Astrocyte (in vitro differentiated cells and primary cell): ENCODE measurements at regions not wholly inside any gene's neighbourhood (a gene's known extent, or its start where the extent isn't known, plus 50 kb on each side); places are given as distances from the start of the nearest gene placed in this dataset.

Experiments used
- DNase-seq: peaks from one replicate; pipeline ENCODE4 v3.0.0-alpha.2; 2010; ENCODE audit warnings: low read depth
- FAIRE-seq: peaks from 2 replicates; lab custom pipeline; 2011; peaks lifted over from hg19 to GRCh38; lab: Jason Lieb, UNC
- H2AFZ ChIP-seq: 2 replicates; pipeline ENCODE4 v1.6.0; 2012; ENCODE audit warnings: low read depth, low read length, inconsistent platforms
- H3K27ac ChIP-seq: 2 replicates; pipeline ENCODE4 v1.5.1; 2011; ENCODE audit warnings: low read depth, low read length, inconsistent platforms
- H3K27me3 ChIP-seq: 2 replicates; pipeline ENCODE4 v1.6.0; 2011; ENCODE audit warnings: low read length, inconsistent platforms; ENCODE audit not compliant: insufficient read depth
- H3K36me3 ChIP-seq: 2 replicates; pipeline ENCODE4 v1.5.1; 2011; ENCODE audit warnings: low read length, inconsistent platforms; ENCODE audit not compliant: insufficient read depth
- H3K4me1 ChIP-seq: 2 replicates; pipeline ENCODE4 v1.5.1; 2011; ENCODE audit warnings: low read length, inconsistent platforms; ENCODE audit not compliant: insufficient read depth
- H3K4me2 ChIP-seq: 2 replicates; pipeline ENCODE4 v1.6.0; 2012; ENCODE audit warnings: low read length, inconsistent platforms
- H3K4me3 ChIP-seq: 2 replicates; pipeline ENCODE4 v1.5.1; 2011; ENCODE audit warnings: low read depth, mild to moderate bottlenecking, low read length, inconsistent platforms; ENCODE audit not compliant: insufficient read depth
- H3K79me2 ChIP-seq: 2 replicates; pipeline ENCODE4 v1.6.0; 2012; ENCODE audit warnings: mild to moderate bottlenecking, low read length, inconsistent platforms; ENCODE audit not compliant: insufficient read depth
- H3K9ac ChIP-seq: 2 replicates; pipeline ENCODE4 v1.6.0; 2012; ENCODE audit warnings: mild to moderate bottlenecking, low read length, inconsistent platforms
- H3K9me3 ChIP-seq: 2 replicates; pipeline ENCODE4 v1.5.1; 2012; ENCODE audit warnings: low read depth, mild to moderate bottlenecking, low read length, inconsistent platforms; ENCODE audit not compliant: insufficient read depth
- H4K20me1 ChIP-seq: 2 replicates; pipeline ENCODE4 v1.6.0; 2012; ENCODE audit warnings: low read length, inconsistent platforms; ENCODE audit not compliant: insufficient read depth
- H3K27ac Mint-ChIP-seq: one replicate; pipeline ENCODE4 v1.8.0; 2021; ENCODE audit warnings: mild to moderate bottlenecking, mixed read lengths; ENCODE audit not compliant: unreplicated experiment
- H3K27me3 Mint-ChIP-seq: one replicate; pipeline ENCODE4 v1.8.0; 2021; ENCODE audit warnings: low read depth, mixed read lengths; ENCODE audit not compliant: unreplicated experiment
- H3K36me3 Mint-ChIP-seq: one replicate; pipeline ENCODE4 v1.8.0; 2021; ENCODE audit warnings: low read depth, mixed read lengths; ENCODE audit not compliant: unreplicated experiment
- H3K4me1 Mint-ChIP-seq: one replicate; pipeline ENCODE4 v1.8.0; 2021; ENCODE audit warnings: low read depth, mixed read lengths; ENCODE audit not compliant: unreplicated experiment
- H3K4me3 Mint-ChIP-seq: one replicate; pipeline ENCODE4 v1.8.0; 2021; ENCODE audit warnings: mild to moderate bottlenecking, moderate library complexity, mixed read lengths; ENCODE audit not compliant: unreplicated experiment
- H3K9me3 Mint-ChIP-seq: one replicate; pipeline ENCODE4 v1.8.0; 2021; ENCODE audit warnings: mild to moderate bottlenecking, mixed read lengths; ENCODE audit not compliant: unreplicated experiment
- EZH2 ChIP-seq: IDR thresholded peaks from 2 replicates; pipeline ENCODE4 v1.6.1; 2012; ENCODE audit warnings: mild to moderate bottlenecking, low read length, inconsistent platforms; ENCODE audit not compliant: insufficient read depth
- TF ChIP-seq, protein P1 (sequence below): IDR thresholded peaks from 2 replicates; pipeline ENCODE4 v1.5.1; 2011; ENCODE audit warnings: low read depth, mild to moderate bottlenecking, inconsistent platforms, low read length, moderate library complexity; ENCODE audit not compliant: insufficient read depth

DNA sequence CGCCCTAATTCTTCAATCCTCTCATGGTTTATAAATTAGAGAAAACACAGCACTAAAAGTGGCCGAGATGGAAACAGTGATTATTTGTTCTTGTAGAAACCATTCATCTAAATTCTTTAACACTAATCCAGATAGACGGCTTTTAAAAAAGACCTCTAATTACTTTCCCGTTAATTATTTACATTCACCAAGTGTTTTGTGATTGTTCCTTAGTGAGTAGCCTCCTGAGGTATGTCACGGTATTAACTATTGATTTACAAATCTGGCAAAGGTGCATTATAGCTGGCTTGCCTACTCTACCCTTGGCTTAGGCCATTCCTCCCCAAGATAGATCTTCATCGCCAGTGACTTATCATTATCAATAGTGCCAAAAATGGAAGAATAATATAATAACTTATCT lies 436.4 kb upstream of the ST6GAL2 start:
- Histone ChIP-seq H3K9me3 (peaks cover 2% of the 10 kb centered on the region), H3K36me3 (no peaks in the 10 kb centered on the region), H3K27ac (no peak overlapping the region), H4K20me1 (no peaks in the 10 kb centered on the region), H3K9ac (no peak overlapping the region), H3K4me2 (no peak overlapping the region), H3K27me3 (no peaks in the 10 kb centered on the region), H3K4me3 (no peak overlapping the region), H2AFZ (no peak overlapping the region), H3K4me1 (peaks cover 11% of the 10 kb centered on the region), H3K79me2 (no peaks in the 10 kb centered on the region)
- H3K36me3 Mint-ChIP-seq, result no peaks in the 10 kb centered on the region
- no peak for DNase-seq
- no peak overlapping the region for H3K4me3 Mint-ChIP-seq
- H3K27ac Mint-ChIP-seq, result no peak overlapping the region
- H3K9me3 Mint-ChIP-seq, result peaks cover 6% of the 10 kb centered on the region
- peaks cover 3% of the 10 kb centered on the region for H3K27me3 Mint-ChIP-seq
- FAIRE-seq, result no peak
- H3K4me1 Mint-ChIP-seq, result peaks cover 16% of the 10 kb centered on the region
- TF ChIP-seq, protein P1, sequence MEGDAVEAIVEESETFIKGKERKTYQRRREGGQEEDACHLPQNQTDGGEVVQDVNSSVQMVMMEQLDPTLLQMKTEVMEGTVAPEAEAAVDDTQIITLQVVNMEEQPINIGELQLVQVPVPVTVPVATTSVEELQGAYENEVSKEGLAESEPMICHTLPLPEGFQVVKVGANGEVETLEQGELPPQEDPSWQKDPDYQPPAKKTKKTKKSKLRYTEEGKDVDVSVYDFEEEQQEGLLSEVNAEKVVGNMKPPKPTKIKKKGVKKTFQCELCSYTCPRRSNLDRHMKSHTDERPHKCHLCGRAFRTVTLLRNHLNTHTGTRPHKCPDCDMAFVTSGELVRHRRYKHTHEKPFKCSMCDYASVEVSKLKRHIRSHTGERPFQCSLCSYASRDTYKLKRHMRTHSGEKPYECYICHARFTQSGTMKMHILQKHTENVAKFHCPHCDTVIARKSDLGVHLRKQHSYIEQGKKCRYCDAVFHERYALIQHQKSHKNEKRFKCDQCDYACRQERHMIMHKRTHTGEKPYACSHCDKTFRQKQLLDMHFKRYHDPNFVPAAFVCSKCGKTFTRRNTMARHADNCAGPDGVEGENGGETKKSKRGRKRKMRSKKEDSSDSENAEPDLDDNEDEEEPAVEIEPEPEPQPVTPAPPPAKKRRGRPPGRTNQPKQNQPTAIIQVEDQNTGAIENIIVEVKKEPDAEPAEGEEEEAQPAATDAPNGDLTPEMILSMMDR, result no peak
- no peak for TF ChIP-seq EZH2

DNA sequence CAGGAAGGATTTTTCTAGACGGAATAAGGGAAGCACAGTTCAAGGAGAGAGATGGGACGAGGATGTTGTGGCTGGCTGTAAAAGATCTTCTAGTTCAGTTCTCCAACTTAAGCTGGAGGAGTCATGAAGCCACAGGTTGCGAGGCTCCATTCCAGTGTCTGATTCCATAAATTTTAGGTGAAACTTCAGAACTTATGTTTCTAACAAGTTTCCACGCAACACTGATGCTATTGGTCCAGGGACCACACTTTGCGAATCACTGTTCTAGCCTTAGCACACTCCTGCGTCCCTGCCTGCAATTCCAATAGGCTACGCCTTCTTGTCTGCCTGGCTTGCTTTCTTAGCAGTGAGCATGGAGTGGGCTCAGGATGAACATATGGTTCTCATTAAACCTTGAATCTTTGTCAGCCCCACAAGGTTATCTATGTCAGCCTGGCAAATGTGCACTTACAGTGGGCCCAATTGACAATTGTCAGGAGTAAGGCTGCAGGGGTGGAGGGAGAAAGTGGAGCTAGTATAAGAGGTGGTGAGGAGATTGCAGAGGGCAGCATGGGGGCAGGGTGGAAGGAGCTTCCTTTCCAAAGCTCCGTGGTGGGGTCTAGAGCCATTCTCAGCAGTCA lies 438.1 kb upstream of the ST6GAL2 start:
- Histone ChIP-seq H2AFZ (no peak overlapping the region), H3K4me3 (no peak overlapping the region), H3K27ac (no peak overlapping the region), H3K27me3 (no peaks in the 10 kb centered on the region), H3K9ac (no peak overlapping the region), H3K9me3 (peaks cover 2% of the 10 kb centered on the region), H4K20me1 (no peaks in the 10 kb centered on the region), H3K4me2 (no peak overlapping the region), H3K36me3 (no peaks in the 10 kb centered on the region), H3K4me1 (peaks cover 11% of the 10 kb centered on the region), H3K79me2 (no peaks in the 10 kb centered on the region)
- Mint-ChIP-seq H3K36me3 (no peaks in the 10 kb centered on the region), H3K4me3 (no peak overlapping the region), H3K9me3 (peaks cover 6% of the 10 kb centered on the region), H3K27me3 (no peaks in the 10 kb centered on the region), H3K4me1 (peaks cover 16% of the 10 kb centered on the region), H3K27ac (no peak overlapping the region)
- no peak for TF ChIP-seq EZH2
- TF ChIP-seq, protein P1, result no peak
- no peak for DNase-seq
- FAIRE-seq, result no peak

DNA sequence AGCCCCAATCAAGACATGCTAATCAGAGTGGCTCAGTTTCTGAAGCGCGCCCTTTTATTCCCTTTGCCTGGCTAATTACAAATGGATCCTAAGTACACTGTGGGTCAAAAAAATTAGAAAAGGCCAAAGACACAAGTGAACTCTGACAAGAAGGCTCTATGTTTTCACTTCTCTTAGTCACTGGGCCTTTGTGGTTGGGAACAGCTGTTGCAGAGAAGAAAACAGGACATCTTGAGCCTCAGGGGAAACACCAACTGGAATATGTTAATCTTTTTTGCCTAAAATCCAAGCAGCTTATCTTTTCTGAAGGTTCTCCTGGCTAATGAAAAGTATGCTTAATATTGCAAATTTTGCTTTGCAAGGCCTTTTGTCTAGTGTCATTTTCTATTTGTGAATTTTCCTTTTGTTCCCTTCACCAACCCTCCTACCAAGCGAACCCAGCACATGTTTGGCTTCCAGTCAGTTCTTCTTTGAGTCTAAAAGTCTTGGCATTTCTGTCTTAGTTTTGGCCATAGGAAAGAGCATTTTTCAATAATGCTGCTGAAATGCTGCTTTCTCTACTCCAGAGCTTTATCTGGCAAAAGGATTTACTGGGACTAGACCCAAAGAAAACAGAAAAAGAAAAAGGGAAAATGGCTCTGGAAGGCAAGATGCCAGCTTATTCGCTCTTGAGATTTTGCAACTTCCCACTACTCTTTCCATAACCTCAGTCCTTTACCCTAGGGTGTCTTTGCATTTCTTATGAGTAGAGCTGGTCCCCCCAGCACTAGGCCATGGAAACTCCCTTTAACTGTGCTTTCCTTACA lies 440.2 kb upstream of the ST6GAL2 start:
- Histone ChIP-seq H3K27ac (no peak overlapping the region), H3K9ac (no peak overlapping the region), H2AFZ (no peak overlapping the region), H3K9me3 (peaks cover 2% of the 10 kb centered on the region), H3K4me2 (peak overlapping the region; percentile 19), H3K79me2 (no peaks in the 10 kb centered on the region), H3K27me3 (no peaks in the 10 kb centered on the region), H3K4me3 (no peak overlapping the region), H3K36me3 (no peaks in the 10 kb centered on the region), H4K20me1 (no peaks in the 10 kb centered on the region), H3K4me1 (peaks cover 11% of the 10 kb centered on the region)
- Mint-ChIP-seq H3K36me3 (no peaks in the 10 kb centered on the region), H3K4me3 (no peak overlapping the region), H3K27me3 (no peaks in the 10 kb centered on the region), H3K9me3 (peaks cover 3% of the 10 kb centered on the region), H3K4me1 (peaks cover 16% of the 10 kb centered on the region), H3K27ac (no peak overlapping the region)
- no peak for TF ChIP-seq EZH2
- TF ChIP-seq, protein P1, result no peak
- peak; percentile 47 for DNase-seq
- no peak for FAIRE-seq
